GM12891 (cell line): ENCODE measurements at regions not wholly inside any gene's neighbourhood (a gene's known extent, or its start where the extent isn't known, plus 50 kb on each side); places are given as distances from the start of the nearest gene placed in this dataset.
"Not testable (repeated sequence)": the region's sequence is repeated elsewhere in the genome, so short reads cannot be mapped to it uniquely, and the experiment has no call there.

Experiments used
- DNase-seq: peaks from one replicate; pipeline ENCODE4 v3.0.0; 2011; ENCODE audit warnings: low spot score; ENCODE audit not compliant: insufficient read length
- FAIRE-seq: peaks from 2 replicates; lab custom pipeline; 2011; peaks lifted over from hg19 to GRCh38; lab: Jason Lieb, UNC
- PAX5 ChIP-seq: IDR thresholded peaks from 2 replicates; pipeline ENCODE4 v1.6.1; 2011; ENCODE audit warnings: low read length, moderate library complexity, mild to moderate bottlenecking; ENCODE audit not compliant: insufficient read depth, severe bottlenecking
- POLR2A ChIP-seq: IDR thresholded peaks from 2 replicates; pipeline ENCODE4 v1.6.1; 2011; ENCODE audit warnings: low read depth, low read length, control low read depth
- POLR2AphosphoS5 ChIP-seq: IDR thresholded peaks from 2 replicates; pipeline ENCODE4 v1.6.1; 2011; ENCODE audit warnings: low read depth, low read length, control low read depth
- POU2F2 ChIP-seq: IDR thresholded peaks from 2 replicates; pipeline ENCODE4 v1.6.1; 2011; ENCODE audit warnings: low read depth, mild to moderate bottlenecking, control low read depth, low read length, moderate library complexity
- SPI1 ChIP-seq: IDR thresholded peaks from 2 replicates; pipeline ENCODE4 v1.6.1; 2011; ENCODE audit warnings: low read depth, low read length, control low read depth
- TAF1 ChIP-seq: IDR thresholded peaks from 2 replicates; pipeline ENCODE4 v1.6.1; 2011; ENCODE audit warnings: low read depth, low read length, control low read depth

DNA sequence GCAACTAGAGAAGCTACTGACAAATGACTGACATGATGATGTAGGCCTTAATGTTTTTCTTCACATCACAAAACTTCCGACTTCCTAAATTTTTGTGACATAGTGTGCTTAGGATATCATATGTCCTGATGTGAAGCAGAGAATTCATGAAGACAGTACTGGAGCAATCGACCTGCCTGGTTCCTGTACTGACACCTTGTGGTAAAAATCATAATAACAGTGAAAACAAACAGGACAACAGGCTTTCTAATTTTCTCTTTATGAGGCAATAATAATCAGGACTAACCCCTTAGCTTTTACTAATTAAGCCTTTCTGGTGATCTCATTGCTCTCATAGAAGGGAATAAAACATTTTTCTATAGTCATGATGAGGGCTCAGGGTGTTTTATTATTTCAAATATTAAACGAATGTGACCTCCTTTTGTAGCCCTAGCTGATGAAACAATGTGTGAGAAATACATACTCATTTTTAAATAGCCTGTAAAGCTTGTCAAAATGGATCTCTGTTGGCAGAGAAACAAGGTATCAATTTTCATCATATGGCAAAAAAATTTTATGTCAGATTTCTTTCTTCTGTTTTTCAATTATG, 158.4 kb downstream of the TENT5D start:
- FAIRE-seq = peak; percentile 54
- TF ChIP-seq PAX5 (no peak), TAF1 (no peak), POLR2A (no peak)
- no peak for DNase-seq

DNA sequence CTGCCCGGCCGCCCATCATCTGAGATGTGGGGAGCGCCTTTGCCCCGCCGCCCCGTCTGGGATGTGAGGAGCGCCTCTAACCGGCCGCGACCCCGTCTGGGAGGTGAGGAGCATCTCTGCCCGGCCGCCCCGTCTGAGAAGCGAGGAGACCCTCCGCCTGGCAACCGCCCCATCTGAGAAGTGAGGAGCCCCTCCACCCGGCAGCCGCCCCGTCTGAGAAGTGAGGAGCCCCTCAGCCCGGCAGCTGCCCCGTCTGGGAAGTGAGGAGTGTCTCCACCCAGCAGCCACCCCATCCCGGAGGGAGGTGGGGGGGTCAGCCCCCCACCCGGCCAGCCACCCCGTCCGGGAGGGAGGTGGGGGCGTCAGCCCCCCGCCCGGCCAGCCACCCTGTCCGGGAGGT, 170.7 kb downstream of the TENT5D start:
- not testable (repeated sequence) for DNase-seq, FAIRE-seq

DNA sequence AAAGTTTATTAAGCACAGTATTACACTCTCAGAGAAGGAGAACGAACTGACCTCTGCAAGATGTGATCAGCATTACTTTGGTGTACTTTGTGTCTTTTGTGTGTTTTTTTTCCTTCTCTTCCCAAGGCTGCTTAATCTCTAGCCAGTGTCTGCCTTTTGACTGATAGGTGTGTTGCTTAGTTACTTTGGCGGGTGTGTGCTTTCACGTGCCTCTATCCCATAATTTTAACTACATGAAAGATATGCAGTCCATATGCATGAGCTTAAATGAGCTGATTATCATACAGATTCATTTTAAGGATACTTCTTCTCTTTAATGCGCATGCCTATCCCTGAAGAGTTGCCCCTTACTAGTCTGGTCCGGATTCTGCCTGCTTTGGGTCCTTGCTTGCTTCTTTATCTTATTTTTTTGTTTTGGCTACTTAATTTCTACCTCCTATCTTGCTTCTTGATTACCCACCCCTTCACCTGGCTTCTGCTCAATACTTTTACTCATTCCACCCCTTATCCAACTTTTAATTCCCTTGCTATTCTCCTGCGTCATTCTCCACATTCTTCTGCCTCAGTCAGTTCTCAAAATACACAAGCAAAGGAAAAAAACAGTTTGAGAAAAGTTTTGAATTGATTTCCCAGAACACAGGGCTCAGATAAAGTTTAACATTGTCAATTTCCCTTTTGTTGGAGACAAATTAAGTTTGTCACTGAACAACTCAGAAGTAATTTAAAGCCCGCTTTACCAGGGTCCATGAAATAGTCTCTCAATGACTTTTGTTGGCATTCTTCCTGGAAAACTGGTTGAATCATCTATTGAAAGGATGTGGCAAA, 182.0 kb downstream of the TENT5D start:
- DNase-seq (no peak), FAIRE-seq (no peak)
- no peak for TF ChIP-seq POU2F2
- no peak for TF ChIP-seq PAX5
- no peak for TF ChIP-seq SPI1
- no peak for TF ChIP-seq TAF1
- no peak for TF ChIP-seq POLR2A
- no peak for TF ChIP-seq POLR2AphosphoS5
